DOHH2 (cell line): ENCODE measurements at regions not wholly inside any gene's neighbourhood (a gene's known extent, or its start where the extent isn't known, plus 50 kb on each side); places are given as distances from the start of the nearest gene placed in this dataset.

Experiments used
- H3F3A ChIP-seq: fragments of 200-600 bp; sonication (generic), shearing (Covaris generic); 2 replicates; pipeline ENCODE4 v1.6.0; 2016; ENCODE audit warnings: antibody characterized with exemption, mild to moderate bottlenecking; ENCODE audit not compliant: control insufficient read depth, insufficient read depth
- H3K27ac ChIP-seq: fragments of 200-600 bp; sonication (generic); 2 replicates; pipeline ENCODE4 v1.5.1; 2014; ENCODE audit warnings: low read depth, mild to moderate bottlenecking, low read length, moderate library complexity
- H3K27me3 ChIP-seq: fragments of 200-600 bp; sonication (generic); 2 replicates; pipeline ENCODE4 v1.6.1; 2014; ENCODE audit warnings: mild to moderate bottlenecking, low read length, mixed read lengths; ENCODE audit not compliant: control insufficient read depth
- H3K36me3 ChIP-seq: fragments of 200-600 bp; sonication (generic); 2 replicates; pipeline ENCODE4 v1.6.1; 2014; ENCODE audit warnings: mild to moderate bottlenecking, low read length, moderate library complexity, mixed read lengths; ENCODE audit not compliant: control insufficient read depth
- H3K4me1 ChIP-seq: fragments of 200-600 bp; sonication (generic); 2 replicates; pipeline ENCODE4 v1.6.1; 2014; ENCODE audit warnings: mild to moderate bottlenecking, low read length, mixed read lengths; ENCODE audit not compliant: control insufficient read depth
- H3K4me2 ChIP-seq: fragments of 200-600 bp; sonication (generic); 2 replicates; pipeline ENCODE4 v1.6.0; 2014; ENCODE audit warnings: mild to moderate bottlenecking, low read length, moderate library complexity
- H3K4me3 ChIP-seq: fragments of 200-600 bp; sonication (generic); 2 replicates; pipeline ENCODE4 v1.5.1; 2014; ENCODE audit warnings: mild to moderate bottlenecking, low read length, mixed read lengths
- H3K79me2 ChIP-seq: fragments of 200-600 bp; sonication (generic); 2 replicates; pipeline ENCODE4 v1.6.1; 2014; ENCODE audit warnings: mild to moderate bottlenecking, low read length, mixed read lengths; ENCODE audit not compliant: control insufficient read depth
- H3K9me2 ChIP-seq: fragments of 200-600 bp; sonication (generic); replicated peaks from 2 replicates; pipeline ENCODE4 v1.6.1; 2014; ENCODE audit warnings: mild to moderate bottlenecking, low read length, mixed read lengths; ENCODE audit not compliant: control insufficient read depth
- H3K9me3 ChIP-seq: fragments of 200-600 bp; sonication (generic); 2 replicates; pipeline ENCODE4 v1.6.1; 2014; ENCODE audit warnings: antibody characterized with exemption, low read length, mixed read lengths; ENCODE audit not compliant: control insufficient read depth, insufficient read depth
- H4K20me1 ChIP-seq: fragments of 200-600 bp; sonication (generic); 2 replicates; pipeline ENCODE4 v1.6.0; 2014; ENCODE audit warnings: low read depth, mild to moderate bottlenecking, antibody characterized with exemption, low read length, moderate library complexity; ENCODE audit not compliant: control insufficient read depth, insufficient read depth
- EZH2phosphoT487 ChIP-seq: fragments of 200-600 bp; sonication (generic); IDR thresholded peaks from 2 replicates; pipeline ENCODE4 v1.6.1; 2017; ENCODE audit warnings: borderline replicate concordance, mild to moderate bottlenecking, antibody characterized with exemption, low read length, moderate library complexity, mixed read lengths
- TF ChIP-seq, protein P1 (sequence below): fragments of 200-600 bp; sonication (generic); IDR thresholded peaks from one replicate; pipeline ENCODE4 v1.5.1; 2014; ENCODE audit warnings: antibody characterized with exemption, mild to moderate bottlenecking, low read depth, low read length; ENCODE audit not compliant: poor library complexity, severe bottlenecking

DNA sequence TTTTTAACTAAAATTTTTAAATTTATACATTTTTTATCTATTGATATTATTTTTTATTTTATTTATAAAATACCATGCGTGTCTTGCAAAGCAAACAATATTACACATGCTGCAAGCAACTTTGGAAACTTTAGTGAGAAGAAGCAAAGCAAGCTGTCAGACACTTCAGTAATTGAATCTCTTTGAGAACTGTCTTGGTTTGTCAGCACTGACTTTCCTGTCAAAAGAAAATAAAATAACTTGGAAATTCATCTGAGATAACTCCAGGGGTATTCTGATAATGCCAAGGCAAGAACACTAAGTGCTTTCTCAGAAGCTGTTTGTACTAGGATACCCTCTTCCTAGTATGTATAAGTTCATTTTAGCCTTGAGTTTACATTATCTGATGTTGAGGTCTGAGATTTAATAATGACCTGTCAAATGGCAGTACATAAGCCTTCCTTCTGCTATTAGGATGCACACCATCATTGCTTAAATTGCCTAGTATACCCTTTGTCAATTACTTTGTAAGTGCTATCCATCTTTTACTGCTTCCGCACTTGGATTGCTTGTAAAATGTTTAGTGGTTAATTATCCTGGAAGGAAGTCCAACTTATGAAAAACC is 624.2 kb upstream of the AGA start:
- Histone ChIP-seq H3K36me3 (no peaks in the 10 kb centered on the region), H3K27ac (no peak overlapping the region), H3K4me3 (no peak overlapping the region), H3K27me3 (no peaks in the 10 kb centered on the region), H3F3A (no peaks in the 10 kb centered on the region), H3K9me2 (no peaks in the 10 kb centered on the region), H3K9me3 (no peaks in the 10 kb centered on the region), H3K4me1 (no peaks in the 10 kb centered on the region), H3K79me2 (no peaks in the 10 kb centered on the region), H4K20me1 (no peaks in the 10 kb centered on the region), H3K4me2 (no peak overlapping the region)
- TF ChIP-seq, protein P1, sequence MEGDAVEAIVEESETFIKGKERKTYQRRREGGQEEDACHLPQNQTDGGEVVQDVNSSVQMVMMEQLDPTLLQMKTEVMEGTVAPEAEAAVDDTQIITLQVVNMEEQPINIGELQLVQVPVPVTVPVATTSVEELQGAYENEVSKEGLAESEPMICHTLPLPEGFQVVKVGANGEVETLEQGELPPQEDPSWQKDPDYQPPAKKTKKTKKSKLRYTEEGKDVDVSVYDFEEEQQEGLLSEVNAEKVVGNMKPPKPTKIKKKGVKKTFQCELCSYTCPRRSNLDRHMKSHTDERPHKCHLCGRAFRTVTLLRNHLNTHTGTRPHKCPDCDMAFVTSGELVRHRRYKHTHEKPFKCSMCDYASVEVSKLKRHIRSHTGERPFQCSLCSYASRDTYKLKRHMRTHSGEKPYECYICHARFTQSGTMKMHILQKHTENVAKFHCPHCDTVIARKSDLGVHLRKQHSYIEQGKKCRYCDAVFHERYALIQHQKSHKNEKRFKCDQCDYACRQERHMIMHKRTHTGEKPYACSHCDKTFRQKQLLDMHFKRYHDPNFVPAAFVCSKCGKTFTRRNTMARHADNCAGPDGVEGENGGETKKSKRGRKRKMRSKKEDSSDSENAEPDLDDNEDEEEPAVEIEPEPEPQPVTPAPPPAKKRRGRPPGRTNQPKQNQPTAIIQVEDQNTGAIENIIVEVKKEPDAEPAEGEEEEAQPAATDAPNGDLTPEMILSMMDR = no peak
- TF ChIP-seq EZH2phosphoT487 = no peak

DNA sequence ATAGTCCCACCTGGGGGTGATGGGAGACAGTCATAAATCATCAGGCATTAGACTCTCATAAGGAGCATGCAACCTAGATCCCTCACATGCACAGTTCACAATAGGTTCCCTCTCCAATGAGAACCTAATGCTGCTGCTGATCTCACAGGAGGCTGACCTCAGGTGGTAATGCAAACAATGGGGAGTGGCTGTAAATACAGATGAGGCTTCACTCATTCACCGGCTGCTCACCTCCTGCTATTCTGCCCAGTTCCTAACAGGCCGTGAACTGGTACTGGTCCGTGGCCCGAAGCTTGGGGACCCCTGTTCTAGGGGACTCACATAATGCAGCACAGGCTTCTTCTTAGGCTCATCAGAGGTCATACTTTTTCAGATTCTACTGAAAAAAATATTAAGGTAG is 625.9 kb upstream of the AGA start:
- Histone ChIP-seq H3K27ac (no peak overlapping the region), H3K79me2 (no peaks in the 10 kb centered on the region), H3K36me3 (no peaks in the 10 kb centered on the region), H3K4me1 (no peaks in the 10 kb centered on the region), H3K4me3 (no peak overlapping the region), H3K4me2 (no peak overlapping the region), H3F3A (no peaks in the 10 kb centered on the region), H4K20me1 (no peaks in the 10 kb centered on the region), H3K9me3 (no peaks in the 10 kb centered on the region), H3K9me2 (no peaks in the 10 kb centered on the region), H3K27me3 (no peaks in the 10 kb centered on the region)
- no peak for TF ChIP-seq EZH2phosphoT487
- TF ChIP-seq, protein P1 = no peak

DNA sequence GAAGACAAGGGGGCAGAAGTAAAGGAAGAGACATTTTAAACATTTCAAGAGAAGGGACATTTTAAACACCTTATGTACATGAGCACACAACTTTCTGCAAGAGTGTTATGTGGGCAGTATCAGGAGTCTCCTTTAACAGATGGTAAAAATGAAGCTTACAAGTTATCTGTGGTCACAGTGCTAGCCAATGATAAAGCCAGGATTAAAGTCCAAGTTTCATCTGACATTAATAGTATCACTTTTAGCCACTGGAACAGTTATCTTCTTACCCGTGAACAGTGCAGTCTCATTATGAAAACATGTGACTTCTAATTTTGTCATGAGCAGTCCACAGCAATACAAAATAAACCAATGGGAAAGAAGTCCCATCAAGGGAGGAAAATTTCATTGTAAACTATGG is 627.9 kb upstream of the AGA start:
- H3K4me1 ChIP-seq = no peaks in the 10 kb centered on the region
- no peaks in the 10 kb centered on the region for H3K36me3 ChIP-seq
- H3K27me3 ChIP-seq = no peaks in the 10 kb centered on the region
- no peaks in the 10 kb centered on the region for H3F3A ChIP-seq
- no peaks in the 10 kb centered on the region for H4K20me1 ChIP-seq
- no peak overlapping the region for H3K27ac ChIP-seq
- TF ChIP-seq, protein P1 = no peak
- TF ChIP-seq EZH2phosphoT487 = no peak
- H3K79me2 ChIP-seq = no peaks in the 10 kb centered on the region
- H3K9me2 ChIP-seq = no peaks in the 10 kb centered on the region
- no peak overlapping the region for H3K4me2 ChIP-seq
- no peaks in the 10 kb centered on the region for H3K9me3 ChIP-seq
- H3K4me3 ChIP-seq = no peak overlapping the region
